Smooth muscle cell (in vitro differentiated cells): ENCODE measurements at regions not wholly inside any gene's neighbourhood (a gene's known extent, or its start where the extent isn't known, plus 50 kb on each side); places are given as distances from the start of the nearest gene placed in this dataset.

Source experiments
- DNase-seq: peaks from one replicate; lab custom pipeline; 2025; ENCODE audit not compliant: unreplicated experiment; lab: John Stamatoyannopoulos, UW
- H2AFZ ChIP-seq: fragments of 200-600 bp; sonication (generic); 2 replicates; pipeline ENCODE4 v1.6.0; 2016; ENCODE audit warnings: antibody characterized with exemption, low read depth, mild to moderate bottlenecking
- H3F3A ChIP-seq: fragments of 200-600 bp; sonication (generic); 2 replicates; pipeline ENCODE4 v1.6.0; 2017; ENCODE audit warnings: antibody characterized with exemption, low read depth
- H3K27ac ChIP-seq: fragments of 200-600 bp; sonication (generic); 2 replicates; pipeline ENCODE4 v1.5.1; 2016; ENCODE audit warnings: low read depth, mild to moderate bottlenecking
- H3K27me3 ChIP-seq: fragments of 200-600 bp; sonication (generic); 2 replicates; pipeline ENCODE4 v1.6.1; 2016; ENCODE audit warnings: low read depth, mild to moderate bottlenecking
- H3K36me3 ChIP-seq: fragments of 200-600 bp; sonication (generic); 2 replicates; pipeline ENCODE4 v1.5.1; 2016; ENCODE audit warnings: low read depth
- H3K4me1 ChIP-seq: fragments of 200-600 bp; sonication (generic); 2 replicates; pipeline ENCODE4 v1.5.1; 2016; ENCODE audit warnings: low read depth
- H3K4me2 ChIP-seq: fragments of 200-600 bp; sonication (generic); 2 replicates; pipeline ENCODE4 v1.6.0; 2016; ENCODE audit warnings: mild to moderate bottlenecking
- H3K4me3 ChIP-seq: fragments of 200-600 bp; sonication (generic); 2 replicates; pipeline ENCODE4 v1.5.1; 2016; ENCODE audit warnings: mild to moderate bottlenecking
- H3K79me2 ChIP-seq: fragments of 200-600 bp; sonication (generic); 2 replicates; pipeline ENCODE4 v1.6.0; 2016; ENCODE audit warnings: low read depth, mild to moderate bottlenecking
- H3K9ac ChIP-seq: fragments of 200-600 bp; sonication (generic); 2 replicates; pipeline ENCODE4 v1.6.0; 2016; ENCODE audit warnings: low read depth
- H3K9me3 ChIP-seq: fragments of 200-600 bp; sonication (generic); replicated peaks from 2 replicates; pipeline ENCODE4 v1.5.1; 2016; ENCODE audit warnings: low read depth
- H4K20me1 ChIP-seq: fragments of 200-600 bp; sonication (generic); 2 replicates; pipeline ENCODE4 v1.6.0; 2016; ENCODE audit warnings: low read depth
- WGBS: methylation state at CpG from one replicate; pipeline ENCODE4 v1.1.7; 2016; ENCODE audit warnings: low lambda C conversion rate; 5-methylcytosine and 5-hydroxymethylcytosine counted together
- TF ChIP-seq, protein P1 (sequence below): fragments of 200-600 bp; sonication (generic); IDR thresholded peaks from 2 replicates; pipeline ENCODE4 v1.5.1; 2017; ENCODE audit warnings: borderline replicate concordance, mild to moderate bottlenecking, antibody characterized with exemption; ENCODE audit not compliant: insufficient read depth, poor library complexity, severe bottlenecking

GRCh38 chr7:46220066-46220630 lies 299.1 kb upstream of the IGFBP3 start:
- no peaks in the 10 kb centered on the region for H4K20me1 ChIP-seq
- H3K4me2 ChIP-seq, result no peak overlapping the region
- peak overlapping the region; percentile 87 for H3K27ac ChIP-seq
- H3K27me3 ChIP-seq, result no peaks in the 10 kb centered on the region
- no peaks in the 10 kb centered on the region for H3F3A ChIP-seq
- peak overlapping the region; percentile 69 for H3K9ac ChIP-seq
- WGBS, result 58% methylated on average over 7 of the region's 7 CpGs
- H3K9me3 ChIP-seq, result no peaks in the 10 kb centered on the region
- no peaks in the 10 kb centered on the region for H3K36me3 ChIP-seq
- TF ChIP-seq, protein P1, sequence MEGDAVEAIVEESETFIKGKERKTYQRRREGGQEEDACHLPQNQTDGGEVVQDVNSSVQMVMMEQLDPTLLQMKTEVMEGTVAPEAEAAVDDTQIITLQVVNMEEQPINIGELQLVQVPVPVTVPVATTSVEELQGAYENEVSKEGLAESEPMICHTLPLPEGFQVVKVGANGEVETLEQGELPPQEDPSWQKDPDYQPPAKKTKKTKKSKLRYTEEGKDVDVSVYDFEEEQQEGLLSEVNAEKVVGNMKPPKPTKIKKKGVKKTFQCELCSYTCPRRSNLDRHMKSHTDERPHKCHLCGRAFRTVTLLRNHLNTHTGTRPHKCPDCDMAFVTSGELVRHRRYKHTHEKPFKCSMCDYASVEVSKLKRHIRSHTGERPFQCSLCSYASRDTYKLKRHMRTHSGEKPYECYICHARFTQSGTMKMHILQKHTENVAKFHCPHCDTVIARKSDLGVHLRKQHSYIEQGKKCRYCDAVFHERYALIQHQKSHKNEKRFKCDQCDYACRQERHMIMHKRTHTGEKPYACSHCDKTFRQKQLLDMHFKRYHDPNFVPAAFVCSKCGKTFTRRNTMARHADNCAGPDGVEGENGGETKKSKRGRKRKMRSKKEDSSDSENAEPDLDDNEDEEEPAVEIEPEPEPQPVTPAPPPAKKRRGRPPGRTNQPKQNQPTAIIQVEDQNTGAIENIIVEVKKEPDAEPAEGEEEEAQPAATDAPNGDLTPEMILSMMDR, result no peak
- no peak for DNase-seq
- no peak overlapping the region for H3K4me3 ChIP-seq
- no peak overlapping the region for H2AFZ ChIP-seq
- no peaks in the 10 kb centered on the region for H3K79me2 ChIP-seq
- H3K4me1 ChIP-seq, result peaks cover 5% of the 10 kb centered on the region

DNA sequence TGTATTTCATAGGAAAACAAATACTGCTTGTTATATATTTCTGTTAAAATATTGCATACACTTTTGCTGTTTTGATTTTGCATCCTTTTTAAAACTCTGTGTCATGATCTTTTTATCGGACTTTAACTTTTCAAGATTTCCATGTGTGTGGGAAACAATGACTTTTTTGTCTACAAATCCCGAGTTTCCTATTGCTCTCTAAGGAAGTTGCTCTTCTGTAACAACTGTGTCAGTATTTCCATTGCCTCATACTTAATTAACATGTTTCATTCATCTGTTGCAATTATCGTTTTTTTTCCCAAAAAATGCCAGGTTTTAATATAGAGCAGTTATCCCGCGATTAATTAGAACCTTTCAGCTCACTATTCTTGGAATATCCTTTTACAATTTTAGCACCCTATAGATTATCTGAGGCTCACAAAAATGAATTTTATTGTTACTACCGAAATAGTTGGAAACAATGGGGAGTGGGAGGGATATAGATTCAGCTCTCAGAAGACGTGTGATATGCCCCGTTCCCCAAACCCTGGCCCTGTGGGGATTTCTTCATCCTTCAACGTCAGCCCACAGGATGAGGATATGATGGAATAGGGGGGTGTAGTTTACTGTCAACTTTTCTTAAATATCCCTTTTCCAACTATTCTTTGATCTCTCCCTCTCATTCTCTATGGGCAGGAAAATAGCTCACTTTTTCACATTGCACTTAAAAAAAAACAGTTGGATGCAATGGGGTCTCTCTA lies 297.6 kb upstream of the IGFBP3 start:
- H3K27ac ChIP-seq, result peak overlapping the region; percentile 87
- no peak overlapping the region for H3K4me2 ChIP-seq
- DNase-seq, result no peak
- no peak overlapping the region for H2AFZ ChIP-seq
- no peak overlapping the region for H3K9ac ChIP-seq
- no peaks in the 10 kb centered on the region for H3K79me2 ChIP-seq
- H3K4me1 ChIP-seq, result peaks cover 5% of the 10 kb centered on the region
- no peaks in the 10 kb centered on the region for H3K9me3 ChIP-seq
- 82% methylated on average over 9 of the region's 9 CpGs for WGBS
- no peaks in the 10 kb centered on the region for H3K27me3 ChIP-seq
- no peaks in the 10 kb centered on the region for H4K20me1 ChIP-seq
- TF ChIP-seq, protein P1, result no peak
- H3K36me3 ChIP-seq, result no peaks in the 10 kb centered on the region
- H3F3A ChIP-seq, result no peaks in the 10 kb centered on the region
- H3K4me3 ChIP-seq, result no peak overlapping the region

DNA sequence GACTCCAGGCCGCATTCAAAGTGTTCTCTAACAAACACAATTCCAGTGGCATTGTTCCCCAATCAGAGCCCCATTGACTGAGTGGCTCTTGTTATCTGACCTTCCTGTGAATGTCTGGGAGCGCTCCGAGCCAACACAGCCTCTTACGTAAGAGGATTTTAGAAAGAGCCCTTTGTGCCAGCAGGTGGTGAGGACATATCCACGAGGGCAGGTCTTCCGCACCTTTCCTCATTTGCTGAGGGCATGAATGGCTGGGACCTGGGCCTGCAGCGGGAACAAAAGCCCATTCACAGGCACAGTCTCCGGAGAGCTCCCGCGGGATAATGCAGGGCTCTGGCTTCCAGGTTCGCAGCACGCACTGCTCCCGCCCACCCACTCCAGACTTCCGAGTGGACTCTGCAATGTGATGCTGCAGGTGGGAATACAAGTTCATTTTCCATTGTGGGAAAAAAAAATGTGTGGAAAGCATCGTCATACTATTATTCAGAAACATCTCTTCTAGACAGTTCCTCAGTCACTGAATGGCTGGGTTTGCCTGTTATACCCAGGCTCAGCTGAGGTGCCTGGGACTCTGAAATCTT lies 295.0 kb upstream of the IGFBP3 start:
- Histone ChIP-seq H3K36me3 (no peaks in the 10 kb centered on the region), H3K9me3 (no peaks in the 10 kb centered on the region), H2AFZ (no peak overlapping the region), H4K20me1 (no peaks in the 10 kb centered on the region), H3K27me3 (no peaks in the 10 kb centered on the region), H3K9ac (no peak overlapping the region), H3K79me2 (no peaks in the 10 kb centered on the region), H3K4me1 (peaks cover 5% of the 10 kb centered on the region), H3F3A (no peaks in the 10 kb centered on the region), H3K4me3 (no peak overlapping the region), H3K27ac (no peak overlapping the region), H3K4me2 (no peak overlapping the region)
- DNase-seq, result no peak
- 87% methylated on average over 15 of the region's 15 CpGs for WGBS
- TF ChIP-seq, protein P1, result no peak

GRCh38 chr7:46214526-46214925 lies 293.5 kb upstream of the IGFBP3 start:
- H3K36me3 ChIP-seq, result no peaks in the 10 kb centered on the region
- WGBS, result 95% methylated on average over 1 of the region's 1 CpG
- no peak overlapping the region for H3K9ac ChIP-seq
- peaks cover 9% of the 10 kb centered on the region for H3K4me1 ChIP-seq
- no peaks in the 10 kb centered on the region for H3K9me3 ChIP-seq
- no peak overlapping the region for H3K4me3 ChIP-seq
- no peak for DNase-seq
- H3K27me3 ChIP-seq, result no peaks in the 10 kb centered on the region
- no peak overlapping the region for H3K27ac ChIP-seq
- no peaks in the 10 kb centered on the region for H4K20me1 ChIP-seq
- no peak overlapping the region for H3K4me2 ChIP-seq
- peaks cover 6% of the 10 kb centered on the region for H3F3A ChIP-seq
- no peaks in the 10 kb centered on the region for H3K79me2 ChIP-seq
- no peak overlapping the region for H2AFZ ChIP-seq
- TF ChIP-seq, protein P1, result no peak
